ENCODE measurements at regions not wholly inside any gene's neighbourhood (a gene's known extent, or its start where the extent isn't known, plus 50 kb on each side); places are given as distances from the start of the nearest gene placed in this dataset.

- Histone ChIP-seq H3K4me1 (no peaks in the 10 kb centered on the region), H3K27ac (no peak overlapping the region), H3K27me3 (no peaks in the 10 kb centered on the region), H3K36me3 (no peaks in the 10 kb centered on the region), H3K9me3 (no peaks in the 10 kb centered on the region), H3K4me3 (no peak overlapping the region)
- in situ Hi-C loops (cut with MboI; ENCODE audit: low sequenced_read_pairs in 4 of 4) (no loop called here), intact Hi-C loops (cut with DNase I; ENCODE audit: low total_unique reads) (no loop called here)
- ATAC-seq, result no peak
- DNase-seq, result no peak
- TF ChIP-seq CTCF (IDR thresholded peaks at IDR 0.05 in 4 of 5, conservative IDR thresholded peaks at IDR 0.05 in 1 of 5) (no peak), POLR2A (IDR thresholded peaks at IDR 0.05) (no peak)
These were observed 2023.5 kb upstream of the WWC1 start for GRCh38 chr5:166267907-166268306.

- Histone ChIP-seq H3K4me1 (no peaks in the 10 kb centered on the region), H3K4me3 (no peak overlapping the region), H3K36me3 (no peaks in the 10 kb centered on the region), H3K27ac (no peak overlapping the region), H3K27me3 (no peaks in the 10 kb centered on the region), H3K9me3 (no peaks in the 10 kb centered on the region)
- DNase-seq, result no peak
- in situ Hi-C loops (cut with MboI; ENCODE audit: low sequenced_read_pairs in 4 of 4) (no loop called here), intact Hi-C loops (cut with DNase I; ENCODE audit: low total_unique reads) (no loop called here)
- no peak for TF ChIP-seq CTCF (IDR thresholded peaks at IDR 0.05 in 4 of 5, conservative IDR thresholded peaks at IDR 0.05 in 1 of 5)
- no peak for TF ChIP-seq POLR2A (IDR thresholded peaks at IDR 0.05)
- ATAC-seq, result no peak
These were observed 2020.7 kb upstream of the WWC1 start for GRCh38 chr5:166270712-166271111.

GRCh38 chr5:166276006-166276405 lies 2015.4 kb upstream of the WWC1 start:
- Histone ChIP-seq H3K4me1 (no peaks in the 10 kb centered on the region), H3K36me3 (no peaks in the 10 kb centered on the region), H3K27ac (no peak overlapping the region), H3K9me3 (no peaks in the 10 kb centered on the region), H3K4me3 (no peak overlapping the region), H3K27me3 (no peaks in the 10 kb centered on the region)
- in situ Hi-C loops (cut with MboI; ENCODE audit: low sequenced_read_pairs in 4 of 4), result no loop called here
- ATAC-seq (no peak), DNase-seq (no peak)
- intact Hi-C loops (cut with DNase I; ENCODE audit: low total_unique reads), result no loop called here
- TF ChIP-seq POLR2A (IDR thresholded peaks at IDR 0.05), result no peak
- TF ChIP-seq CTCF (IDR thresholded peaks at IDR 0.05 in 4 of 5, conservative IDR thresholded peaks at IDR 0.05 in 1 of 5), result no peak

- Histone ChIP-seq H3K9me3 (no peaks in the 10 kb centered on the region), H3K27me3 (no peaks in the 10 kb centered on the region), H3K36me3 (no peaks in the 10 kb centered on the region), H3K27ac (no peak overlapping the region), H3K4me3 (no peak overlapping the region), H3K4me1 (no peaks in the 10 kb centered on the region)
- intact Hi-C loops (cut with DNase I; ENCODE audit: low total_unique reads) (no loop called here), in situ Hi-C loops (cut with MboI; ENCODE audit: low sequenced_read_pairs in 4 of 4) (no loop called here)
- no peak for TF ChIP-seq POLR2A (IDR thresholded peaks at IDR 0.05)
- no peak for TF ChIP-seq CTCF (IDR thresholded peaks at IDR 0.05 in 4 of 5, conservative IDR thresholded peaks at IDR 0.05 in 1 of 5)
- DNase-seq (no peak), ATAC-seq (no peak)
These were observed 2011.6 kb upstream of the WWC1 start for GRCh38 chr5:166279828-166280227.

GRCh38 chr5:166281433-166281832 lies 2010.0 kb upstream of the WWC1 start:
- no peaks in the 10 kb centered on the region for H3K36me3 ChIP-seq
- no peaks in the 10 kb centered on the region for H3K4me1 ChIP-seq
- in situ Hi-C loops (cut with MboI; ENCODE audit: low sequenced_read_pairs in 4 of 4) (no loop called here), intact Hi-C loops (cut with DNase I; ENCODE audit: low total_unique reads) (no loop called here)
- DNase-seq, result no peak
- no peaks in the 10 kb centered on the region for H3K27me3 ChIP-seq
- TF ChIP-seq POLR2A (IDR thresholded peaks at IDR 0.05) (no peak), CTCF (IDR thresholded peaks at IDR 0.05 in 4 of 5, conservative IDR thresholded peaks at IDR 0.05 in 1 of 5) (no peak)
- H3K9me3 ChIP-seq, result no peaks in the 10 kb centered on the region
- H3K27ac ChIP-seq, result no peak overlapping the region
- no peak for ATAC-seq
- no peak overlapping the region for H3K4me3 ChIP-seq

Data from gastrocnemius medialis (tissue), 4 donors.